8988T (cell line): ENCODE measurements at regions not wholly inside any gene's neighbourhood (a gene's known extent, or its start where the extent isn't known, plus 50 kb on each side); places are given as distances from the start of the nearest gene placed in this dataset.
"Not testable (repeated sequence)": the region's sequence is repeated elsewhere in the genome, so short reads cannot be mapped to it uniquely, and the experiment has no call there.

ENCODE experiments used
- DNase-seq: peaks from one replicate; pipeline ENCODE4 v3.0.0; 2011

DNA sequence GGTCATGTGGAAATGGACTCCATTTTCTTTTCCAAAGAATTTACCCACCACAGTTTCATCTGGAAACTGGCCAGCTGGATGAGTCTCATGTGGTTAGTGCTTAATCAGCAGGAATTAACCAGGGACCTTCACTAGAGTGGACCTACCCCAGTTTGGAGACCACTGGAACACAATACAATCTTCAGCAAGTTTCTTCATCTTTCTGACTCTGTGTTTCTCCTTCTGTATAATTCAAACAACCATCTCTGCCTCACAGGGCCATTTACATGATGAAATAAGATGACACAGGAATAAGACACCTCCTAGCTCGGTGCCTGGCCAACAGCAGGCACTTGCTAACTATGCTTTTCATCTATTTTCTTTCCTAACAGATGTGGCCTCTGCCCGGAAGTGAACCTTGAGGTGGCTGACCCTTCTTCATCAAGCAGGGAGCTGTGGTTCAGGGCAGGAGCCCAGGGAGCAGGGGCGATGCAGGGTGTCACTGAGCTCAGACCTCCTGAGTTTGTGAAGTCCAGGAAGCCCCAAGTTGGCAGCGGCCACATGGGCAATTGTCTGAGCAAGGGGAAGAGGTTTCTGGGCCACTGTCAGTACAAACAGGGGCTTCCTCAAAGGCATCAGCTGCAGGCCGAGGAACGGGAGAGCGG, 98.8 kb downstream of the SOD2 start:
- DNase-seq, result no peak

DNA sequence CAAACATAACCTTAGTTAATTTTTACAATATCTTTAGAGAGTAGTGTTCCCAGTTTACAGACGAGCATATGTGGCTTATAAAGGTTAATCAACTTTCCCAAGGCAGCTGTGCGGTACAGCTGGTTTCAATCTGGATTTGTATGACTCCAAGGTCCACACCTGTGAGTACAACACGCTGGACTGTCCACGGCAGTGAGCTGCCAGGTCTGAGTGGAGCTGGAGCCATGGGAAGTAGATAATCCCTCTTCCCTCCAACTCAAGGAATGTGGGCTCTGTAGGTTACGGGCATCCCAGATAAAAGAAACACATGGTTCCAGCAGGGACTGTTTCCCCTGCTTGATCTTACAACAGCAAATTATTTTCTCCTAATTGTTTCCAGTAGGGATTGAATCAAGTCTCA, 102.2 kb downstream of the SOD2 start:
- DNase-seq, result no peak

DNA sequence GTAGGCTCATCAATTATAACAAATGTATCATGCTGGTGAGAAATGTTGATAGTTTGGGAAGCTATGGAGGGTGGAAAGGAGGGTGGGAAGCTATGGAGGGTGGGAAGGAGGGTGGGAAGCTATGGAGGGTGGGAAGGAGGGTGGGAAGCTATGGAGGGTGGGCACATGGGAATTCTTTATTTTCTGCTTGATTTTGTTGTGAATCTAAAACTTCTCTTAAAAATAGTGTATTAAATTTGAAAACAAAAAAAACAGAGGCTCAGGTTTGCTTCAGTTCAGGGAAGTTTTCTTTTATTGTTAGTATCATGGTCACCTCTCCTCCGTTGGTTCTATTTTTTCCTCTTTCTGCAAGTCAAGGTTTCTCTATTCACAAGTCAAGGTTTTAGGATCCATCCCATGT, 106.4 kb downstream of the SOD2 start:
- DNase-seq, result no peak

DNA sequence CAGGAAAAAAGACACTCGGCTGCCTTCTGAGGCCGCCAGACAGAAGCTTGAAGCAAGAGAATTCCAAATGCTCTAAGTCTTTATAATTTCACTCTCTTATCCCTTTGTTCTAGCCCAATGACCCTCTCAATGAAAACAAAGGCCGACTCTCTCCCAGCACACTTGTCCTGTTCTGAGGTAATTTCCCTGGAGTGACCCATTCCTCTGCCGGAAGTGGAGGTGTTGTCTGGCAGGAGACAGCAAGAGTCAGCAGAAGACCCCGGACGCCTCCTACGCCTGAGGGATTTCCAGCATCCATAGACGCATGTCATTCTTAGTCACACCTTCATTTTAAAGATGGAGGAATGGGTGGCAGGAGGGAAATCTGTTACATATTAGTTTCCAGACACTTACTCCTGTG, 110.3 kb downstream of the SOD2 start:
- DNase-seq, result no peak

DNA sequence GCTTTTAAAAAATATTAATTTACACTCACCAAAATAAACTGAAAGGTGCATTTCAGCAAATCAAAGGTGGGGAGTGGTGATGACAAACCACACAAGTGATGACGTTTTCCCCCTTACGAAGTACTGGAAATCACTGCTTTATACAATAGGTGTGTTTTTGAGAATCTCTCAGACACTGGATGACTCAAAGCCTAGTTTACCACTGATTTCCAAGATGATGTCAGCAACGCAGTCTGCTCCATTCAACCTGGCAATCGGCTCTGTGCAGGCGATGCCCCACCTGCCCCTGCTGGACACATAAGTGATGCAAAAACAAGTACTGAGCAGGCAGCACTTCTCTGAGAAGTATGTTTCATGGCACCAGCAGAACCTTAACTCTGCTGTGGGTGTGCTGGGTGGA, 114.4 kb downstream of the SOD2 start:
- no peak for DNase-seq

DNA sequence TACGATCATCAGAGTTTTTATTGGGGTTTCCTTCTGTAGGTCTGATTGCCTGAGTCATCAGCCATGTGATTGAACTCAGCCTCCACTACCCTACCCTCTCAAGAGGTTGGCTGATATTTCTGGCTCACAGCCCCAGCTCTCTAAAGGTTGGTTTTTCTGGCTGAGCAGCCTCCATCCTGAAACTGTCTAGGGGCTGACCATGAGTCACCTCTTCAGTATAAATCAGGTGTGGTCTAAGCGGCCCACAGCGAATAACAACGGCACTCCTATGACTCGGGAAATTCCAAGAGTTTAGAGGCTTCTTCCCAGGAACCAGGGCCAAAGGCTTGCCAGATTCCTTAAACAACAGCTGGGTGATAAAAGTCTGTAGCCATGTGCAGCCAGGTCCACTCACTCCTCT, 115.5 kb downstream of the SOD2 start:
- no peak for DNase-seq

DNA sequence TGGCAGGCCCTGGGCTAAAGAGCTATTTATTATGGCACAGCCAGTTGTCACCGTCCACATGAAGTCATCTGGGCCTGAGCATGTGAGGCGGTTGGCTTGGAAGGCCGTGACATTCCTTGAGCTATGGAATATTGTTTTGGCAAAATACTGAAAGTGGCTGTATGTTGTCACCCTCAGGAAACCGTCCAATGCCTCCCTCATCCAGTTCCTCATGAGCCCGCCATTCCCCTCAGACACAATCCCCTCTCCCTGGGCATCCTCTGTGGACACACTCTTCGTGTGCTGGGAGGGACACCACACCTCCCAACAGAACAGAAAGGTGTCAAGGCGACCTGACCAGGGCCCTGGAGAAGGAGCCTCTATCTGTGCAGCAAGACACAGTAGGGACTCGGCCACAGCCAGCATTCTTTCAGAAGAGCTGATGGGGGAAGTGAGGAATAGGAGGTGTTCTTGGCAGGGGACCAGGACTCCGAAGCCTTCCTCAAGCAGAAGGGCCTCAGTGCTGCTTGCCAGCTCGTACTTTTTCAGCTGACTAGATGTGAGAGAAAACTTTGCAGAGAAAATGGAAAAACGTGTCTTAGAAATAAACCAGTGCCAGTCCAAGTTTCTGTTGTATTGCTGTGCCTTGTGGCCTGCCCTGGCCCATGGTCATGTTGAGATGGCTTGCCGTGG, 120.5 kb downstream of the SOD2 start:
- DNase-seq, result no peak

DNA sequence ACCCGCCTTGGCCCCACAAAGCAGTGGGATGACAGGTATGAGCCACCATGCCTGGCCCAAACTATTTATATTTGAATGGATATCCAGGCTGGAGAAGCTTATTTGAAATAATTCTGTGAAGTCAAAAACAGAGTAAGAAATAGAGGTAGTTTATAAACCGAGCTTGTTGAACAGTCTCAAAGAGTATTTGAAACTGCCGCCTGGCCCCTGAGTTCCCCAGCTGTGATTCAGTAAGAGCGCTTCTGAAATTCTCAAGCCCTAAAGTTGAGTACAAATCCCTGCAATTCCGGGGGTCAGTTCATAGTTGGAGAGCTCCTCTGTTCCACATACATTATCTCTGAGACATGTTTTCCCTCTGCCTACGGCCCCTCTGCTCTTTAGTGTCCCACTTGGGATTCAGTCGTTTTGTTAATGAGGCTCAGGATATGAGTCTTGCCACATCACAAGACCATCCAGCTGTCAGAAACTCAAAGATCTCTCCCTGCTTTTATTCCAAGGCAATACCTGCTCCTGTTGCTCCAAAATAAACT, 127.8 kb downstream of the SOD2 start:
- DNase-seq, result no peak

DNA sequence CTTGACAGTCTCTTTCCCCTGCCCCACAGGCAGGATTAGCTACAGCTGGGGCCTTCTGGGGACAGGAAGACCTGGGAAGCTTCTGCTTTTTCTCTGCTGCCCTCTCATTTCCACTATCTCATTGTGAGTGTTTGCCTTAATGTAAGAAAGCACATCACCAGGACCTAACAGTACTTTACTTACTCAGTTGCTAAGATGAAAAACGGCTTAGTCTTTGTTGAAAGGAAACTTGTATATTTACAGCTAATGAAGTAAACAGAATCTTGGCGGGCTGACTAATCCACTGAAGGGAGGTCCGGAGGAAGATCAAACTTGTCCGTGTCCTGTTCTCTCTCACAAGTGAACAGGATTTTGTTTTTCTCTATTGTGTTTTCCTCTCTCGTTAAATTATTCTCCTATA, 128.6 kb downstream of the SOD2 start:
- DNase-seq, result no peak

DNA sequence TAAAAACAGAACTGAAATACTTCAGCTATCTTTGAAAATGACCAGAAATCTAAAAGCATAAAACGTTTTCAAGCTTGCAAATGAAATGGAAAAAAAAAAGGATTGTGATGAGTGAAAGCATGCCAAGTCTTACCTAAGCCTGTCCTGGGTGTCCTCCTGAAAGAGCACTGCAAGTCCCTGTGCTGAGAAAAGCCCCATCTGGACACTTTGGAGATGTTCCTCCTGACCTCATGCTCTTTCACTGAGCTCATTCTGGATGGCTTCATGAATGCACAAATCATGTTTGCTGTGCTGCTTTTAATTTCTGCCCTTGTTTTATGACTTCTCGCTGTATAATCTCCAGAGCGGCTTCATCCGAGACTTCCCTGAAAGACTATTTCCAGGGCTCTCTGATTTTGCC, 136.0 kb downstream of the SOD2 start:
- no peak for DNase-seq

DNA sequence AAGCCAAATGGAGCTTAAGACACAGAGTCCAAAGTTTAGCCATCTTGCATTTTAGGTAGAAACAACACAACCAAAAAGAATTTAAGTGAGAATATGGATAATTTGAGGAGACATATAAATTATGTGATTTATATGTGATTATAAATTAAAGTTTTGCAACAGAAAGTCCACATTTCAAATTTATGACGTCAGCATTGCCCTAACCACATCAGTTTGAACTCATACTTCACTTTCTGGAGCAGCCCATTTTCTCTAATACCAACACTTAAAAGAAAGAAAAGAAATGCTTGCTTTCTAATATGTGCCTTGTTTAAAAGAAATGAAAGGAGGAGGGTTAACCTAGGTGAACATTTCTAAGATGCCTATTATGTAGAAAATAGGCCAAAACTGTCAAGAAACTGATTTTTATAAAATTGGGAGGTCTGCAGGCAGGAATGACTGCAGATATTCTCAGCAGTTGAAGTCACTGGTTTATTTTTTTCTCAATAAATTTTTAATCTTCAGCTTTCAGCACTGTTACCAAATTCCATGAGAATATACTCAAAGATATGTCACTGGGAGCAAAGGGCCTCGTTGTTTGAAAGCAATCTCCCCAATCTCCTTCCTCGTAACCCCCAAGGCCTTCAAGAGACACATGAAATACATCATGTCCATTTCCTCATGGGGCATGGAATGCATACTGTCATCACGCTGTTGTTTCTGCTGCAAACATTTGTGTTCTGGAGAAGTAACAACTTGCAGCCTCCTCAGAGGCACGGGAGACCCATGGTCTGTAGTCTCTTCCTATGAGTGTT, 137.8 kb downstream of the SOD2 start:
- no peak for DNase-seq

DNA sequence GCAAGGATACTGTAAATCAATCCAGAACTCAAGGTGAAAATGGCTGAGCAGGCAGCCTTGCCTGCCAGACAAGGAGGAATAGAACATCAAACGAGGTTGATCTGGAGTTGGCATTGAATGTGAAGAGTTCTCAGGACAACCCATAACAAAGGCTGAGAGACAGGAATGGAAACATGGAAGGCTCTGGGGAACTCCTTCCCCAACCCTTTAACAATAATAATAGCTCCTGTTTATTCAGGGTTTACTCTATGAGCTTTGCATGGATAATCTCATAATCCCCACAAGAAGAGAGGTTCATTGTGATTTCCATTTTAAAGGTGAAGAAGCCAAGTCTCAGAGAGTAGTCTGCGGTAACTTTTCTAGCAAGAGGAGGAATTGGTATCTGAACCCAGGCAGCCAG, 151.7 kb downstream of the SOD2 start:
- no peak for DNase-seq

DNA sequence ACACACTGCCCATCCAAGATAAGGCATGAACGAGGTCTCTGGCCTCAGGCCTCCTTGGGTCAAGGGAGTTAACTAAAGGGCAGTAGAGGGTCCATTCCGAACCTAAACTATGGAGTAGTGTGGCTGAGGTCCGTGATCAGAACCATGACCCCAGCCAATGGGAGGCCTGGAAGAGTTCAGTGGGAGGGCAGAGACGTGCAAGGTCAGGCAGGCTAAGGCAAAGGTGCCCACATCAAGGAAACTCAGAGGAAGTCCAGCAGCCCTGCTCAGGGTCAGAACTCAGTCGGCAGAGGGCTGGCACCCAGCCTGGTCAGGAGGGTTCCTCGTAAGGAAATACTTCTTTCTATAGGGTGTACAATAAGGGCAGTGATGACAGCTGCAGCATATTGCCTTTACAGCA, 152.2 kb downstream of the SOD2 start:
- DNase-seq, result no peak

DNA sequence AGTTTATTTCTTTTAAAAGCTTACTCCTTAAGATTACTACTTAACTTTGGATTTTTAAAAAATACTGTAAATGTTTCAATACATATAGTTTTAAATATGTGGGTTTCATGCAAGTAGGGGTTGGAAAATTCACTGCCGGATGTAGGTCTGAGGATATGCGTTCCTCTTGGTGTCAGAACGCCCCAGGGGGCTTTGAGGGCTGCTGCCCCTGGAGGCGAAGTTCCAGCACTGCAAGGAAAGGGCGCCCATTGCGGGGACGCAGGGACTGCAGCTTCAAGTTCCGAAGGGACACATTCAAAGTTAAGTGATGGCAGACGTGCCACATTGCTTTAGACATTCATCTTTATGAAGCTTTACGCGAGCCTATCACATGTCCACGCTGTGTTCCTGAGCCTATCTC, 152.9 kb downstream of the SOD2 start:
- no peak for DNase-seq

DNA sequence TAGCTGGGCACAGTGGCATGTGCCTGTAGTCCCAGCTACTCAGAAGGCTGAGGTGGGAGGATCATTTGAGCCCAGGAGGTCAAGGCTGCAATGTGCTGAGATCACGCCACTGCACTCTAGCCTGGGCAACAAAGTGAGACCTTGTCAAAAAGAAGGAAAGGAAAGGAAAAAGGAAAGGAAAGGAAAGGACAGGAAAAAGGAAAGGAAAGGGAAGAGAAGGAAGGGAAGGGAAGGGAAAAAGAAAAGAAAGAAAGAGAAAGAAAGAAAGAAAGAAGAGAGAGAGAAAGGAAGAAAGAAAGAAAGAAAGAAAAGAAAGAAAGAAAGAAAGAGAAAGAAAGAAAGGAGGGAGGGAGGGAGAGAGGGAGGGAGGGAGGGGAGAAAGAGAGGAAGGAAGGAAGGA, 155.0 kb downstream of the SOD2 start:
- not testable (repeated sequence) for DNase-seq

DNA sequence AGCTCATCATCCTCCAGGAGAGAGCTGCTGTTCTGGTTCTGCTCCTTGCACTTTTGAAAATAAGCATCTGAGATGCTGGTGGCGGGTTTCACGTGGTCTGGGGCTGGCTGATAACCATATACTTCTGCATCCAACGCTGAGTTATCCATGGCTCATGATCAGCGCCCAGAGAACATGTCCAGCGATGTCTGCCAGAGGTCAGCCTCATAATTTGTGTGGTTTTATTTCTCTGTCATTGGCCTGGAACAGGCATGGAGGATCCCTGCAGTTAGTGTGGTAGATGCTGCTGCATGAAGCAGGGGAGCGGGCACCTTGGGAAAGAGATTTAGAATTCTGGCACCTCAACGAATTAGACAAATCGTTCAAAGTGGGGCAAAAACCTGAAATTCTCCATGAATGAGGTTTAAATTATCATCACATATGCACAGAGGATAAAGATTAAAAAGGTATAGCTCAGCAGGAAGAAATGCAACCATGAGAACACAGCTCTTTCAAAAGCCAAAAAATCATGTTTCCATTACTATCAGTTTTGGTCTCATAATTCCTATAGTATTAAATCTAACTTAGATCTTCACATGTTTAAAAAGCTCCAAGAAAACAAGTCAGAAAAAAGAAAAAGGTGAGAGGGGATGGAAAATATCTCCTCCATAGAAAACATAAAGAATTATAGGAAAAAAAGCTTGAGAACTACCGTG, 157.2 kb downstream of the SOD2 start:
- DNase-seq, result no peak

DNA sequence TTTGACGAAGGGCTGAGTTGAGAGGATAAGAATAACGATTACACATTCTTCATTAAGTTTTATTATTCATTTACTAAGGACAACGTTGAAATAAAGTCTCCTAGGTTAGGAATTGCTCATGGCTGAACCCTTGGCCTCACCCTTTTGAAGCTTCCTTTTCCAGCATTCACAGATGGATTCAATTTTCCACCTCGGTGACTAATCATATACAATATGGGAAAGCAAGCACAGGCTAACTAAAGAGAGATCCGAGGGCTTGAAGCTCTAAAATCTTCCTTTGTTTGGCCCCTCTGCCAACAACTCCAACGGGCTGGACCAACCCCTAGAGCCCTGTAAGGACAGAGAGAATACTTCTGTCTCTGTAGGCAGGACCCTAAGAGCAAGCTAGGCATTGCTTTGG, 159.5 kb downstream of the SOD2 start:
- no peak for DNase-seq

DNA sequence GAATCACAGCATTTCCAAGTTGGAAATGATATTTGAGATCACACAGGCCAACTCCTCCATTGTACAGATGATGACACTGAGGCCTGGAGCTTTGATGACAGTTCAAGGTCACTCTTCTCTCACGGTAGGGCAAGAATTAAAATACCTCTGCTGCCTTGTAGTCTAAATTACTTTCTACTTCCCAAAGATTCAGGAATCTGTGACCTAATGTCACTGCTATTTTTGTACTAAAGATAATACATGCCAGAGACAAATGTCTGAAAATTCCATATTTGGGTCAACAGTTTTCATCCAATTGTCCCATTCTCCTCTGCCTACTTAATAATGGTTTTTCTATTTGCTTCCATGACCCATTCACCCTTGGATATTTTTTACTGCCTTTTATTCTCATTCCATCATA, 160.0 kb downstream of the SOD2 start:
- DNase-seq, result no peak

DNA sequence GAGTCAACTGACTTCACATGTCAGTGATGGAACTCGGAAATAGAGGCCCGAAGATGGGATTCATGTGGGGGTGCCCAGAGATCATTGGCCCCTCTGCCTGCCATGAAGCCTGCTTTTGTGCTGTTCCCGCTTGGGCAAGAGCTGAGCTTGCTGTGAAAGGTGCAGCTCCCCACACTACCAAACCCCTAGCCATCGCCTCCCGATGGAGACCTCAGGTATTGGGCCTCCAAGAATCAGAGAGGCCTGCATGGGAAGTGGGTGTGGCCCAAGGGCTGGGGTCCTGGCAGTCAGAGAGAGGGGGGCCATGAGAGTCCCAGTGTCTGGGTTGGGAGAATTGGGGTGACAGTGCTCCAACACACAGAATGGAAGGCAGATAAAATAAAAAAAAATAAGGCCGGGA, 160.9 kb downstream of the SOD2 start:
- no peak for DNase-seq

DNA sequence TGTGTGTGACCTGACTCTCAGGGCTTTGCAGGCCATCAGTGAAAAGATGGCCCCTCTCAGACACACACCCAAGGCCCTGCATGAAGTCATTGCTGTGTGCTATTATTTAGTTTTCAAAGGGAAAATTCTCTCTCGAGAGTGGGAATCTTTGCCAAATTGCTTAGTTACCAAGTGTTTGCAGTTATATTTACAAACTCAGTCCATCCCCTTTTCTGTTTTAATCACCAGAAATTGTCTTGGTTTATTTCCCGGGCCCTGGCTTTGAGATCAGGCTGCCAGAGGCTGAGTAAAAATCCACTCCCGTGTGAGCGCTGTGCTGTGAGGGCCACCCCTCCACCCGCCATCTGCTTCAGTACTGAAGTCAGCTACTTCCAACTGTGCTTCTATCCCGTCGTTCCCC, 163.1 kb downstream of the SOD2 start:
- no peak for DNase-seq

DNA sequence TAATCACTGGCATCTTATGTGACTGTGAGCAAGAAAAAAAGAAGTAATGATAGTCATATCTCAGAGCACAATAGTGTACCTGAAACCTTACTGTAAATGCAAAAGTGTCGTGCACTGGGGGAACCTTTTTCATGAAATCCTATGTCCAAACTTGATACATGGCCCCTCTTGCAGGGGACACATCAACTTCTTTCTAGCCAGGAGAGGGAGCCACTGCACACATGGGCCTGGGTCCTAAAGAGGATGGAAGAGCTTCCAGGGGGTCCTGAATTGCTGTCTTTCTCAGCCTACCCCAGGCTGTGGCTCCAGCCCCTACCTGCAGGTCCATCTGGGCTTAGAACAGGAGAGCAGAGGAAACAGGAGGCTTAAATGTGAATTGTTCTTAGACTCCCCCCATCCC, 165.7 kb downstream of the SOD2 start:
- DNase-seq, result no peak

DNA sequence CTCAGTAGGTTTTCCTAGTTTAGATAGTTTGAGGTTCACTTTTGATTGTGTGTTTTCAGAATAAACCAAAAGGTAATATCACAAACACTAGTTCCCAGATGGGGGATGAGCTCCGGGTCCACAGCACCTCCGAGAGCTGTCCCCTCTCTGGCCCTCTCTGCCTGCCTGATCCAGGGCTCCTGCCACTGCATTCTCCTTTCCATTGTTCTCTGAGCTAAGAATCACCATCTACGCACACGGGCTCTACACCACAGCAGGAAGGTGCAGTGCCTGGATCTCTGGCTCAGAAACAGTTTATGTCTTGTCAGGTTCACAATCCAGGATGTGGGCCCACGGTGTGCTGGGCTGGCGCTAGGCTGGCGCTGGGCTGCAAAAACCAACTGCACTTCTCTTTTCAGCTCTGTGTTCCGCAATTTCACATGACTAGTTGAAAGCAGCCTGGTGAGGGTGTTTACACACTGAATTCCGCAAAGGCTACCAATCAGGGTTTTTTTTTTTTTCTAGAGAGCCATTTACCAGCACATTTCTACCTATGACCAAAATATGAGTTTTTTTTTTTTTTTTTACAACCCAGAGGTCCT, 167.5 kb downstream of the SOD2 start:
- no peak for DNase-seq

DNA sequence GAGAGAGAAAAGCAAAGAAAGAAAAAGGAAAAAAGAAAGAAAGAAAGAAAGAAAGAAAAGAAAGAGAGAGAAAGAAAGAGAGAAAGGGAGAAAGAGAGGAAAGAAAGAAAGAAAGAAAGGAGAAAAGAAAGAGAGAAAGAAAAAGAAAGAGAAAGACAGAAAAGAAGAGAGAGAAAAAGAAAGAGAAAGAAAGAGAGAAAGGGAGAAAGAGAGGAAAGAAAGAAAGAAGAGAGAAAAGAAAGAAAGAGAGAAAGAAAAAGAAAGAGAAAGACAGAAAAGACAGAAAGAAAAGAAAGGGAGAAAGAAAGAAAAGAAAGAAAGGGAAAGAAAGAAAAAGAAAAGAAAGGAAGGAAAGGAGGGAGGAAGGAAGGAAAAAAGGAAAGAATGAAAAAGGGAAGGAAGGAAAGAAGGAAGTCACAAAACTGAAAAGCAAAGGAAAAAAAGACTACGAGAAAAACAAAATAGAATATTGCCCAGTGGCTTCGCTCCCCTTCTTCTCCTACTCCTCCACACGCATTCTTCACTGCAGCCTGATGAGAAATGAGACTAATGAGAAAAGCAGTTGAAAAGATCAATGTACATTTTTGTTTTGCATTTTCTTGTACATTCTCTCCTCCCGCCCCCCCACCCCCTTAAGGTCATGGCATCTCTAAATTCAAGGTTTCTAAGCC, 170.0 kb downstream of the SOD2 start:
- DNase-seq, result no peak
